IMR-90 (cell line): ENCODE measurements at regions not wholly inside any gene's neighbourhood (a gene's known extent, or its start where the extent isn't known, plus 50 kb on each side); places are given as distances from the start of the nearest gene placed in this dataset.

Experiments used
- ATAC-seq: fragments of 200-7000 bp; cut with Tn5 transposase; 2 replicates; pipeline ENCODE4 v1.9.1; 2020; ENCODE audit warnings: low read depth, mild to moderate bottlenecking, moderate library complexity
- BruUV-seq: library from RNA; stranded (reverse); fragments of 400-500 nt; replicated peaks from 2 replicates; lab custom pipeline; 2021; lab: Mats Ljungman, UMichigan
- CTCF ChIA-PET: fragments of 300-600 bp; formaldehyde crosslinking; extraction: SDS; loops from one replicate; lab custom pipeline; 2021; ENCODE audit warnings: antibody characterized with exemption; lab: Yijun Ruan, JAX
- POLR2A ChIA-PET: fragments of 300-600 bp; sonication (Branson Sonifier 250); formaldehyde crosslinking; loops from one replicate; lab custom pipeline; 2022; ENCODE audit warnings: antibody characterized with exemption; ENCODE audit not compliant: unreplicated experiment; lab: Charles Lee
- DNase-seq: peaks from one replicate; pipeline ENCODE4 v3.0.0; 2013
- H2AFZ ChIP-seq: replicated peaks from 2 replicates; pipeline ENCODE3; 2013; ENCODE audit warnings: low read length, mild to moderate bottlenecking; ENCODE audit not compliant: poor library complexity
- H2AK5ac ChIP-seq: 2 replicates; pipeline ENCODE4 v1.6.1; 2013; ENCODE audit warnings: low read depth, low read length, inconsistent platforms
- H2AK9ac ChIP-seq: replicated peaks from 2 replicates; pipeline ENCODE3; 2013; ENCODE audit warnings: mild to moderate bottlenecking, low read depth, low read length, moderate library complexity; ENCODE audit not compliant: poor library complexity
- H2BK120ac ChIP-seq: 2 replicates; pipeline ENCODE4 v1.6.1; 2013; ENCODE audit warnings: low read depth, low read length, inconsistent platforms
- H2BK15ac ChIP-seq: 3 replicates; pipeline ENCODE4 v1.6.1; 2013; ENCODE audit warnings: low read depth, low read length, inconsistent platforms
- H2BK20ac ChIP-seq: 2 replicates; pipeline ENCODE4 v1.6.1; 2013; ENCODE audit warnings: low read depth, mild to moderate bottlenecking, inconsistent platforms, low read length, moderate library complexity
- H2BK5ac ChIP-seq: 2 replicates; pipeline ENCODE4 v1.6.1; 2013; ENCODE audit warnings: mild to moderate bottlenecking, low read depth, low read length, inconsistent platforms; ENCODE audit not compliant: poor library complexity, severe bottlenecking
- H3K14ac ChIP-seq: replicated peaks from 2 replicates; pipeline ENCODE4 v1.6.1; 2013; ENCODE audit warnings: low read depth, low read length, inconsistent platforms
- H3K18ac ChIP-seq: 2 replicates; pipeline ENCODE4 v1.6.1; 2013; ENCODE audit warnings: low read depth, low read length, control low read depth
- H3K23ac ChIP-seq: 2 replicates; pipeline ENCODE4 v1.6.1; 2013; ENCODE audit warnings: low read depth, low read length, inconsistent platforms
- H3K27ac ChIP-seq: 2 replicates; pipeline ENCODE4 v1.5.1; 2013; ENCODE audit warnings: mild to moderate bottlenecking, control low read depth, low read length; ENCODE audit not compliant: insufficient read depth
- H3K27me3 ChIP-seq: 2 replicates; pipeline ENCODE4 v1.6.1; 2013; ENCODE audit warnings: low read length; ENCODE audit not compliant: control insufficient read depth, insufficient read depth
- H3K36me3 ChIP-seq: 2 replicates; pipeline ENCODE4 v1.6.1; 2013; ENCODE audit warnings: low read length, mixed read lengths; ENCODE audit not compliant: control insufficient read depth, insufficient read depth
- H3K4ac ChIP-seq: 2 replicates; pipeline ENCODE4 v1.6.1; 2013; ENCODE audit warnings: low read depth, low read length, inconsistent platforms
- H3K4me1 ChIP-seq: 2 replicates; pipeline ENCODE4 v1.6.1; 2013; ENCODE audit warnings: low read length, mixed read lengths; ENCODE audit not compliant: control insufficient read depth, insufficient read depth
- H3K4me2 ChIP-seq: 2 replicates; pipeline ENCODE4 v1.6.1; 2013; ENCODE audit warnings: low read depth, mild to moderate bottlenecking, control low read depth, low read length, moderate library complexity
- H3K4me3 ChIP-seq: 2 replicates; pipeline ENCODE4 v1.5.1; 2013; ENCODE audit warnings: low read depth, mild to moderate bottlenecking, control low read depth, low read length, moderate library complexity; ENCODE audit not compliant: insufficient read depth
- H3K56ac ChIP-seq: 2 replicates; pipeline ENCODE4 v1.6.1; 2013; ENCODE audit warnings: low read length, inconsistent platforms; ENCODE audit not compliant: insufficient read depth; ENCODE audit errors: extremely low read depth
- H3K79me1 ChIP-seq, 2 experiments: 2 replicates each; pipeline ENCODE4 v1.6.1; 2013; ENCODE audit warnings: low read length in 2 of 2, inconsistent platforms in 1 of 2, low read depth in 1 of 2
- H3K9ac ChIP-seq: 2 replicates; pipeline ENCODE4 v1.6.1; 2013; ENCODE audit warnings: low read depth, low read length, control low read depth
- H3K9me1 ChIP-seq: 2 replicates; pipeline ENCODE4 v1.6.1; 2013; ENCODE audit warnings: low read length, inconsistent platforms; ENCODE audit not compliant: insufficient read depth
- H3K9me3 ChIP-seq: 2 replicates; pipeline ENCODE4 v1.6.1; 2013; ENCODE audit warnings: low read length; ENCODE audit not compliant: control insufficient read depth, insufficient read depth
- H4K20me1 ChIP-seq: 2 replicates; pipeline ENCODE4 v1.6.1; 2013; ENCODE audit warnings: low read length, inconsistent platforms; ENCODE audit not compliant: insufficient read depth
- H4K5ac ChIP-seq: 2 replicates; pipeline ENCODE4 v1.6.1; 2013; ENCODE audit warnings: mild to moderate bottlenecking, low read depth, low read length, control low read depth
- H4K8ac ChIP-seq, 2 experiments: 2 replicates each; pipeline ENCODE4 v1.6.1; 2013; ENCODE audit warnings: low read depth in 2 of 2, low read length in 2 of 2, control low read depth in 1 of 2, inconsistent platforms in 1 of 2
- H4K91ac ChIP-seq: 2 replicates; pipeline ENCODE4 v1.6.1; 2013; ENCODE audit warnings: low read depth, low read length, inconsistent platforms; ENCODE audit not compliant: insufficient read depth
- BHLHE40 ChIP-seq: fragments of 150-350 bp; IDR thresholded peaks from 2 replicates; pipeline ENCODE4 v1.6.1; 2016; ENCODE audit warnings: mild to moderate bottlenecking, low read depth, low read length
- CEBPB ChIP-seq: IDR thresholded peaks from 2 replicates; pipeline ENCODE4 v1.6.1; 2012; ENCODE audit warnings: low read depth, low read length, improper control_type of control experiment
- CHD1 ChIP-seq: IDR thresholded peaks from 2 replicates; pipeline ENCODE4 v1.6.1; 2012; ENCODE audit warnings: low read depth, low read length, improper control_type of control experiment
- MAFK ChIP-seq: IDR thresholded peaks from 2 replicates; pipeline ENCODE4 v1.6.1; 2012; ENCODE audit warnings: low read depth, low read length, improper control_type of control experiment
- MXI1 ChIP-seq: IDR thresholded peaks from 2 replicates; pipeline ENCODE4 v1.6.1; 2012; ENCODE audit warnings: low read depth, mild to moderate bottlenecking, low read length, moderate library complexity, borderline replicate concordance
- NFE2L2 ChIP-seq: fragments of 150-350 bp; IDR thresholded peaks from 2 replicates; pipeline ENCODE4 v1.6.1; 2016; ENCODE audit warnings: low read depth, mild to moderate bottlenecking, low read length
- POLR2A ChIP-seq: IDR thresholded peaks from 2 replicates; pipeline ENCODE4 v1.6.1; 2012; ENCODE audit warnings: mild to moderate bottlenecking, low read depth, low read length
- RFX5 ChIP-seq: IDR thresholded peaks from 2 replicates; pipeline ENCODE4 v1.8.0; 2012; ENCODE audit warnings: low read depth, mild to moderate bottlenecking, low read length, moderate library complexity
- SMC3 ChIP-seq: fragments of 150-350 bp; IDR thresholded peaks from 2 replicates; pipeline ENCODE4 v1.6.1; 2016; ENCODE audit warnings: low read depth, mild to moderate bottlenecking, antibody characterized with exemption, low read length, moderate library complexity
- WGBS, 2 experiments: methylation state at CpG; one replicate each; pipeline versions ENCODE4 v1.1.5 to v1.1.7; 2013; ENCODE audit warnings: missing lambda C conversion rate in 2 of 2; ENCODE audit not compliant: insufficient read length in 1 of 2; ENCODE audit errors: extremely low coverage in 2 of 2; 5-methylcytosine and 5-hydroxymethylcytosine counted together
- dilution Hi-C: fragments of 300-500 bp; cut with HindIII; formaldehyde crosslinking; loops from one replicate; pipeline ENCODE4 v1.14.3; 2018; ENCODE audit warnings: low sequenced_read_pairs; ENCODE audit not compliant: unreplicated experiment
- in situ Hi-C: fragments of 300-500 bp; cut with MboI; formaldehyde crosslinking; loops from 3 replicates; pipeline ENCODE4 v1.14.3; 2019; ENCODE audit warnings: low sequenced_read_pairs, inconsistent platforms, mixed read lengths
- intact Hi-C: fragments of 100-400 bp; cut with micrococcal nuclease; formaldehyde crosslinking; loops from 2 replicates; pipeline ENCODE4 v1.10.0; 2022
- TF ChIP-seq, protein P1 (sequence below): conservative IDR thresholded peaks from 2 replicates; pipeline ENCODE4 v1.5.1; 2012; ENCODE audit warnings: mild to moderate bottlenecking, low read depth, low read length, improper control_type of control experiment
- TF ChIP-seq, protein P2 (sequence below): fragments of 150-350 bp; IDR thresholded peaks from 2 replicates; pipeline ENCODE4 v1.6.1; 2016; ENCODE audit warnings: low read depth, mild to moderate bottlenecking, low read length, moderate library complexity, borderline replicate concordance
- TF ChIP-seq, protein P3 (sequence below): fragments of 150-350 bp; IDR thresholded peaks from 2 replicates; pipeline ENCODE4 v1.6.1; 2017; ENCODE audit warnings: mild to moderate bottlenecking, antibody characterized with exemption, low read length, low read depth

DNA sequence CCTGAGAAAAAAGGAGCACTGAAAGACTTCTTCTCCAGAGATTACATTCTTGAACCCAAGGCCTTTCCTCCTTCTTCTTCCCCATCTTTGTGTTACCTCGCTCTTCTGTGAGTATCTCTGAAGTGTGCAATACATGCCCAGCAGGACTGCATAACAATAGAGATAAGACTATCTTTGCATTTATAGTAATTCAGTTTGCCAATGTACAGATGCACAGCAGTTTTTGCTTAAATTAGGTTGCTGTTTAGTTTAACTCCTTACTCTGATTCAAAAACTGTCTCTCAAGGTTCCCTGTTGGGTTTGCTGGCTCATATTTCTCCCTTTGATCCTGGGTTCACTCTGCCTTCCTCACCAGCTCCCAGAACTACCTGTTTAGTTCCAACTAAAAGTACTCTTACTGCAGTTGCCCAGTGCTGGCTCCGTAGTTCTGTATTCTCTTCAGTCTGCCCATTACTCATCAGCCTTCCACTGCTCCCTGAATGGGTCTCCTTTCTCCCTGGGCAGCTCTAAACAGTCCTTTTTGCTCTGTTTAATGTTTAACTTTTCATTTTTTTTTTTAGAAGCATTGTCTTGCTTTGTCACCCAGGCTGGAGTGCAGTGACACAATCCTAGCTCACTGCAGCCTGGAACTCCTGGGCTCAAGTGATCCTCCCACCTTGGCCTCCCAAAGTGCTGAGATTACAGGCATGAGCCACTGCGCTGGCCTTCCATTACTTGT lies 180.6 kb upstream of the CAND1 start:
- H4K20me1 ChIP-seq, result no peaks in the 10 kb centered on the region
- no peaks in the 10 kb centered on the region for H3K36me3 ChIP-seq
- H2BK15ac ChIP-seq, result no peak overlapping the region
- no peaks in the 10 kb centered on the region for H3K27me3 ChIP-seq
- CTCF ChIA-PET, result no interaction called here
- H2AK9ac ChIP-seq, result no peak overlapping the region
- dilution Hi-C loops (no loop called here), intact Hi-C loops (no loop called here), in situ Hi-C loops (no loop called here)
- POLR2A ChIA-PET, result no interaction called here
- no TSS peak for BruUV-seq
- H2BK5ac ChIP-seq, result no peak overlapping the region
- H3K14ac ChIP-seq, result no peak overlapping the region
- no peaks in the 10 kb centered on the region for H3K4me1 ChIP-seq
- no peaks in the 10 kb centered on the region for H3K79me1 ChIP-seq
- no peak overlapping the region for H2AK5ac ChIP-seq
- no peak for TF ChIP-seq POLR2A
- TF ChIP-seq BHLHE40, result no peak
- TF ChIP-seq, protein P1, sequence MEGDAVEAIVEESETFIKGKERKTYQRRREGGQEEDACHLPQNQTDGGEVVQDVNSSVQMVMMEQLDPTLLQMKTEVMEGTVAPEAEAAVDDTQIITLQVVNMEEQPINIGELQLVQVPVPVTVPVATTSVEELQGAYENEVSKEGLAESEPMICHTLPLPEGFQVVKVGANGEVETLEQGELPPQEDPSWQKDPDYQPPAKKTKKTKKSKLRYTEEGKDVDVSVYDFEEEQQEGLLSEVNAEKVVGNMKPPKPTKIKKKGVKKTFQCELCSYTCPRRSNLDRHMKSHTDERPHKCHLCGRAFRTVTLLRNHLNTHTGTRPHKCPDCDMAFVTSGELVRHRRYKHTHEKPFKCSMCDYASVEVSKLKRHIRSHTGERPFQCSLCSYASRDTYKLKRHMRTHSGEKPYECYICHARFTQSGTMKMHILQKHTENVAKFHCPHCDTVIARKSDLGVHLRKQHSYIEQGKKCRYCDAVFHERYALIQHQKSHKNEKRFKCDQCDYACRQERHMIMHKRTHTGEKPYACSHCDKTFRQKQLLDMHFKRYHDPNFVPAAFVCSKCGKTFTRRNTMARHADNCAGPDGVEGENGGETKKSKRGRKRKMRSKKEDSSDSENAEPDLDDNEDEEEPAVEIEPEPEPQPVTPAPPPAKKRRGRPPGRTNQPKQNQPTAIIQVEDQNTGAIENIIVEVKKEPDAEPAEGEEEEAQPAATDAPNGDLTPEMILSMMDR, result no peak
- TF ChIP-seq, protein P2, sequence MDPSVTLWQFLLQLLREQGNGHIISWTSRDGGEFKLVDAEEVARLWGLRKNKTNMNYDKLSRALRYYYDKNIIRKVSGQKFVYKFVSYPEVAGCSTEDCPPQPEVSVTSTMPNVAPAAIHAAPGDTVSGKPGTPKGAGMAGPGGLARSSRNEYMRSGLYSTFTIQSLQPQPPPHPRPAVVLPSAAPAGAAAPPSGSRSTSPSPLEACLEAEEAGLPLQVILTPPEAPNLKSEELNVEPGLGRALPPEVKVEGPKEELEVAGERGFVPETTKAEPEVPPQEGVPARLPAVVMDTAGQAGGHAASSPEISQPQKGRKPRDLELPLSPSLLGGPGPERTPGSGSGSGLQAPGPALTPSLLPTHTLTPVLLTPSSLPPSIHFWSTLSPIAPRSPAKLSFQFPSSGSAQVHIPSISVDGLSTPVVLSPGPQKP, result no peak
- TF ChIP-seq, protein P3, sequence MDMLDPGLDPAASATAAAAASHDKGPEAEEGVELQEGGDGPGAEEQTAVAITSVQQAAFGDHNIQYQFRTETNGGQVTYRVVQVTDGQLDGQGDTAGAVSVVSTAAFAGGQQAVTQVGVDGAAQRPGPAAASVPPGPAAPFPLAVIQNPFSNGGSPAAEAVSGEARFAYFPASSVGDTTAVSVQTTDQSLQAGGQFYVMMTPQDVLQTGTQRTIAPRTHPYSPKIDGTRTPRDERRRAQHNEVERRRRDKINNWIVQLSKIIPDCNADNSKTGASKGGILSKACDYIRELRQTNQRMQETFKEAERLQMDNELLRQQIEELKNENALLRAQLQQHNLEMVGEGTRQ, result no peak
- no peak for TF ChIP-seq MAFK
- TF ChIP-seq RFX5, result no peak
- no peak for TF ChIP-seq SMC3
- TF ChIP-seq CEBPB, result no peak
- TF ChIP-seq MXI1, result no peak
- no peak for TF ChIP-seq CHD1
- TF ChIP-seq NFE2L2, result no peak
- no peak overlapping the region for H4K5ac ChIP-seq
- no peak overlapping the region for H4K8ac ChIP-seq
- no peak overlapping the region for H3K9ac ChIP-seq
- H3K18ac ChIP-seq, result no peak overlapping the region
- no peaks in the 10 kb centered on the region for H3K9me1 ChIP-seq
- no peak overlapping the region for H3K4me3 ChIP-seq
- no peak overlapping the region for H2BK20ac ChIP-seq
- 50% methylated on average over 1 of the region's 3 CpGs; no CpG with 5 or more reads in 1 of the 2 experiments for whole genome bisulfite sequencing, 2 experiments
- no peak overlapping the region for H3K23ac ChIP-seq
- H3K56ac ChIP-seq, result no peak overlapping the region
- DNase-seq (no peak), ATAC-seq (no peak)
- H3K4ac ChIP-seq, result no peak overlapping the region
- no peak overlapping the region for H3K4me2 ChIP-seq
- H2BK120ac ChIP-seq, result no peak overlapping the region
- no peak overlapping the region for H4K91ac ChIP-seq
- H3K9me3 ChIP-seq, result no peaks in the 10 kb centered on the region
- H2AFZ ChIP-seq, result no peak overlapping the region
- no peak overlapping the region for H3K27ac ChIP-seq
